Lower leg skin (tissue), 3 donors: ENCODE measurements at regions not wholly inside any gene's neighbourhood (a gene's known extent, or its start where the extent isn't known, plus 50 kb on each side); places are given as distances from the start of the nearest gene placed in this dataset.

Experiments used
- POLR2A ChIP-seq, 2 donors: fragments of 450-650 bp; IDR thresholded peaks; one replicate each; pipeline ENCODE4 v1.6.1; 2016 to 2017; ENCODE audit warnings: antibody characterized with exemption in 2 of 2, mild to moderate bottlenecking in 1 of 2, moderate library complexity in 1 of 2
- TF ChIP-seq, protein P1 (sequence below), 3 donors: fragments of 450-650 bp; IDR thresholded peaks; one replicate each; pipeline ENCODE4 v1.5.1; 2016; ENCODE audit warnings: antibody characterized with exemption in 3 of 3, mild to moderate bottlenecking in 3 of 3, moderate library complexity in 2 of 3

DNA sequence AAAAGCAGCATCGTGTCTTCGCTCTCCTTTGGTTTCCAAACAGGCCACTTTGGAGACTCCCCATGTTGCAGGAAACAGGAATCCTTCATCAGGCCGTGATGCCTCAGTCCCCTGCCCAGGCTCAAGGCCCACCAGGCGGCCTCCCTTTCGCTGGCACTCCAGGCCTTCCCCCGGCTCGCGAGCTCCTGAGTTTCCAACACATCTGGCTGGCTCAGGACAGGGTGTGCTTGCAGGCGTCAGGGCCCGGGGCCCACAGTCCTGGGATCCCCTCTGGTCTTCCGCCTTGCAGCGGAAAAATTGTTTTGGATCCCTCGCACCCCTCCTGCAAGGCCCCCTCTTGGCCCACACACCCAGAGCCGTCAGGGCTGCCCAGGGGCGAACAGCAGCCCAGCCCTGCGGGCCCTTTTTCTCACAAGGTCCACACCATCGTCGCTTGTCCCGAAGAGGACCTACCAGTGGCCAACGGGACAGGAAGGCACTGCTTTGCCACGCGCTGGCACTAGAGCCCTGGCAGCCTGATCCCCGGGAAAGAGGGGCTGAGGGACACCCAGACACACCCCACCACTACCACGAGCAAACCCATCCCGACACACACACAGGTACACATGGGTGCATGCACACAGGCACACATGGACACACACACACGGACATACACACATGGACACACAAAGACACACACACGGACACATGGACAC is 1930.9 kb upstream of the DEFB115 start:
- TF ChIP-seq POLR2A (IDR thresholded peaks at IDR 0.05), result no peak
- TF ChIP-seq, protein P1, sequence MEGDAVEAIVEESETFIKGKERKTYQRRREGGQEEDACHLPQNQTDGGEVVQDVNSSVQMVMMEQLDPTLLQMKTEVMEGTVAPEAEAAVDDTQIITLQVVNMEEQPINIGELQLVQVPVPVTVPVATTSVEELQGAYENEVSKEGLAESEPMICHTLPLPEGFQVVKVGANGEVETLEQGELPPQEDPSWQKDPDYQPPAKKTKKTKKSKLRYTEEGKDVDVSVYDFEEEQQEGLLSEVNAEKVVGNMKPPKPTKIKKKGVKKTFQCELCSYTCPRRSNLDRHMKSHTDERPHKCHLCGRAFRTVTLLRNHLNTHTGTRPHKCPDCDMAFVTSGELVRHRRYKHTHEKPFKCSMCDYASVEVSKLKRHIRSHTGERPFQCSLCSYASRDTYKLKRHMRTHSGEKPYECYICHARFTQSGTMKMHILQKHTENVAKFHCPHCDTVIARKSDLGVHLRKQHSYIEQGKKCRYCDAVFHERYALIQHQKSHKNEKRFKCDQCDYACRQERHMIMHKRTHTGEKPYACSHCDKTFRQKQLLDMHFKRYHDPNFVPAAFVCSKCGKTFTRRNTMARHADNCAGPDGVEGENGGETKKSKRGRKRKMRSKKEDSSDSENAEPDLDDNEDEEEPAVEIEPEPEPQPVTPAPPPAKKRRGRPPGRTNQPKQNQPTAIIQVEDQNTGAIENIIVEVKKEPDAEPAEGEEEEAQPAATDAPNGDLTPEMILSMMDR (IDR thresholded peaks at IDR 0.05), result no peak
